ENCODE measurements at regions not wholly inside any gene's neighbourhood (a gene's known extent, or its start where the extent isn't known, plus 50 kb on each side); places are given as distances from the start of the nearest gene placed in this dataset.

- intact Hi-C loops (cut with DNase I): loop anchor here in 2 of 10 donors (5.0 kb wide), 1 partner anchor 159 kb away; the partner anchor contains the start of gene BAMBI (in 2 of the 2)
- ATAC-seq (no peak), DNase-seq (no peak)
- peaks cover 0 to 29% (median 10%) of the 10 kb centered on the region in 12 donors for H3K4me1 ChIP-seq
- TF ChIP-seq CTCF (IDR thresholded peaks at IDR 0.05) (no peak), POLR2A (IDR thresholded peaks at IDR 0.05) (no peak)
- no peaks in the 10 kb centered on the region for H3K36me3 ChIP-seq
- H3K27me3 ChIP-seq: no peaks in the 10 kb centered on the region
- no peaks in the 10 kb centered on the region for H3K9me3 ChIP-seq
- no peak overlapping the region for H3K27ac ChIP-seq
- no peak overlapping the region for H3K4me3 ChIP-seq
These were observed 159.1 kb downstream of the BAMBI start for GRCh38 chr10:28836435-28836743.

GRCh38 chr10:28837613-28838390 is 160.5 kb downstream of the BAMBI start:
- H3K4me1 ChIP-seq: peaks cover 0 to 40% (median 15%) of the 10 kb centered on the region in 12 donors
- ATAC-seq (no peak), DNase-seq (no peak)
- no peaks in the 10 kb centered on the region for H3K36me3 ChIP-seq
- no peak overlapping the region for H3K27ac ChIP-seq
- TF ChIP-seq POLR2A (IDR thresholded peaks at IDR 0.05) (no peak), CTCF (IDR thresholded peaks at IDR 0.05) (no peak)
- H3K9me3 ChIP-seq: no peaks in the 10 kb centered on the region
- H3K4me3 ChIP-seq: no peak overlapping the region
- intact Hi-C loops (cut with DNase I): loop anchor here in 3 of 10 donors (2.0 to 5.0 kb wide), 3 partner anchors 147 to 161 kb away; partner anchors contain the start of gene BAMBI (in 3 of the 3)
- WGBS, 4 donors: 40 to 52% (median 48%) methylated on average over 3 of the region's 3 CpGs
- H3K27me3 ChIP-seq: no peaks in the 10 kb centered on the region

GRCh38 chr10:28838908-28839307 is 161.6 kb downstream of the BAMBI start:
- Histone ChIP-seq H3K4me1 (peaks cover 0 to 40% (median 15%) of the 10 kb centered on the region in 12 donors), H3K4me3 (no peak overlapping the region), H3K9me3 (no peaks in the 10 kb centered on the region), H3K27me3 (no peaks in the 10 kb centered on the region), H3K36me3 (no peaks in the 10 kb centered on the region), H3K27ac (peak overlapping the region in 11 of 12 donors; percentile 30 to 88 (median 66))
- TF ChIP-seq CTCF (IDR thresholded peaks at IDR 0.05) (no peak), POLR2A (IDR thresholded peaks at IDR 0.05) (no peak)
- ATAC-seq (peak in 2 of 4 donors; percentile 32 to 35), DNase-seq (no peak)
- intact Hi-C loops (cut with DNase I): loop anchor here in 3 of 10 donors (2.0 to 5.0 kb wide), 3 partner anchors 146 to 162 kb away; partner anchors contain the start of gene BAMBI (in 3 of the 3)
- 29 to 44% (median 36%) methylated on average over 2 of the region's 2 CpGs for WGBS, 4 donors

GRCh38 chr10:28839600-28840007 is 162.3 kb downstream of the BAMBI start:
- WGBS, 4 donors: 0 to 11% (median 5%) methylated on average over 6 of the region's 6 CpGs
- H3K36me3 ChIP-seq: no peaks in the 10 kb centered on the region
- peaks cover 0 to 6% (median 0%) of the 10 kb centered on the region in 12 donors for H3K9me3 ChIP-seq
- TF ChIP-seq CTCF (IDR thresholded peaks at IDR 0.05) (no peak), POLR2A (IDR thresholded peaks at IDR 0.05) (no peak)
- ATAC-seq: peak; percentile 85 to 96 (median 94)
- H3K27ac ChIP-seq: peak overlapping the region; percentile 4 to 88 (median 66)
- H3K27me3 ChIP-seq: no peaks in the 10 kb centered on the region
- peak in 4 of 5 donors; percentile 57 to 70 (median 58) for DNase-seq
- peak overlapping the region in 1 of 12 donors; percentile 0 for H3K4me3 ChIP-seq
- H3K4me1 ChIP-seq: peaks cover 0 to 40% (median 15%) of the 10 kb centered on the region in 12 donors
- intact Hi-C loops (cut with DNase I): loop anchor here in 5 of 10 donors (2.0 to 10.0 kb wide), 5 partner anchors 43 to 163 kb away; partner anchors contain the start of gene BAMBI (in 3 of the 5)

All from heart left ventricle (tissue), 16 donors.